Naive thymus-derived CD4-positive, alpha-beta T cell (primary cell): ENCODE measurements at regions not wholly inside any gene's neighbourhood (a gene's known extent, or its start where the extent isn't known, plus 50 kb on each side); places are given as distances from the start of the nearest gene placed in this dataset.

Experiments
- ATAC-seq: fragments of 150-1000 bp; cut with Tn5 transposase; 2 replicates; pipeline ENCODE4 v1.10.0; 2021; ENCODE audit warnings: mild to moderate bottlenecking, moderate library complexity
- CTCF ChIA-PET: fragments of 350-600 bp; sonication (Branson Sonifier 250); formaldehyde crosslinking; loops from one replicate; lab custom pipeline; 2021; ENCODE audit warnings: antibody characterized with exemption; lab: Charles Lee
- POLR2A ChIA-PET: fragments of 350-600 bp; sonication (Branson Sonifier 250); formaldehyde crosslinking; loops from one replicate; lab custom pipeline; 2021; ENCODE audit warnings: antibody characterized with exemption, inconsistent platforms; lab: Charles Lee
- DNase-seq, 9 donors: peaks; one replicate each; pipeline versions ENCODE4 v3.0.0 to v3.0.0-alpha.2; 2020 to 2022; ENCODE audit warnings: mixed read lengths in 1 of 9
- H3K27ac ChIP-seq: one replicate; pipeline ENCODE4 v1.7.0; 2013; ENCODE audit warnings: mild to moderate bottlenecking, low read depth, low read length, moderate library complexity
- H3K27me3 ChIP-seq, 2 donors: one replicate each; pipeline ENCODE4 v1.7.0; 2013; ENCODE audit warnings: low read length in 2 of 2, mild to moderate bottlenecking in 2 of 2, moderate library complexity in 2 of 2; ENCODE audit not compliant: control insufficient read depth in 2 of 2, insufficient read depth in 2 of 2
- H3K36me3 ChIP-seq, 3 experiments: 1 replicate in 2 of 3; 2 replicates in 1 of 3; pipeline ENCODE4 v1.7.0; 2013; ENCODE audit warnings: low read length in 3 of 3, mild to moderate bottlenecking in 3 of 3, moderate library complexity in 1 of 3; ENCODE audit not compliant: insufficient read depth in 3 of 3, control insufficient read depth in 2 of 3
- H3K4me1 ChIP-seq, 2 donors: one replicate each; pipeline ENCODE4 v1.7.0; 2013; ENCODE audit warnings: low read length in 2 of 2, mild to moderate bottlenecking in 2 of 2, moderate library complexity in 1 of 2; ENCODE audit not compliant: control insufficient read depth in 2 of 2, insufficient read depth in 2 of 2
- H3K4me3 ChIP-seq: 2 replicates; pipeline ENCODE4 v1.7.0; 2013; ENCODE audit warnings: mild to moderate bottlenecking, low read length
- H3K9me3 ChIP-seq, 3 experiments: 1 replicate in 2 of 3; 2 replicates in 1 of 3; pipeline ENCODE4 v1.7.0; 2013; ENCODE audit warnings: low read length in 3 of 3; ENCODE audit not compliant: control insufficient read depth in 2 of 3
- H3K27ac Mint-ChIP-seq, 9 donors: one replicate each; pipeline ENCODE4 v1.8.0; 2020 to 2022; ENCODE audit warnings: mixed read lengths in 9 of 9, mild to moderate bottlenecking in 8 of 9, moderate library complexity in 5 of 9, inconsistent platforms in 2 of 9
- H3K27me3 Mint-ChIP-seq, 5 donors: one replicate each; pipeline ENCODE4 v1.8.0; 2021 to 2022; ENCODE audit warnings: mixed read lengths in 5 of 5, mild to moderate bottlenecking in 1 of 5
- H3K36me3 Mint-ChIP-seq, 5 donors: one replicate each; pipeline ENCODE4 v1.8.0; 2020 to 2022; ENCODE audit warnings: mixed read lengths in 5 of 5, mild to moderate bottlenecking in 3 of 5, inconsistent platforms in 1 of 5
- H3K4me1 Mint-ChIP-seq, 7 donors: one replicate each; pipeline ENCODE4 v1.8.0; 2020 to 2022; ENCODE audit warnings: mixed read lengths in 7 of 7, mild to moderate bottlenecking in 3 of 7, inconsistent platforms in 1 of 7
- H3K4me3 Mint-ChIP-seq, 10 donors: one replicate each; pipeline ENCODE4 v1.8.0; 2020 to 2022; ENCODE audit warnings: mild to moderate bottlenecking in 10 of 10, mixed read lengths in 10 of 10, moderate library complexity in 6 of 10, inconsistent platforms in 2 of 10
- H3K9me3 Mint-ChIP-seq, 11 donors: one replicate each; pipeline ENCODE4 v1.8.0; 2020 to 2022; ENCODE audit warnings: mixed read lengths in 11 of 11, mild to moderate bottlenecking in 4 of 11, inconsistent platforms in 1 of 11, moderate library complexity in 1 of 11
- intact Hi-C, 2 donors: fragments of 100-400 bp; cut with micrococcal nuclease; formaldehyde crosslinking; loops; one replicate each; pipeline ENCODE4 v1.15.1; 2023

DNA sequence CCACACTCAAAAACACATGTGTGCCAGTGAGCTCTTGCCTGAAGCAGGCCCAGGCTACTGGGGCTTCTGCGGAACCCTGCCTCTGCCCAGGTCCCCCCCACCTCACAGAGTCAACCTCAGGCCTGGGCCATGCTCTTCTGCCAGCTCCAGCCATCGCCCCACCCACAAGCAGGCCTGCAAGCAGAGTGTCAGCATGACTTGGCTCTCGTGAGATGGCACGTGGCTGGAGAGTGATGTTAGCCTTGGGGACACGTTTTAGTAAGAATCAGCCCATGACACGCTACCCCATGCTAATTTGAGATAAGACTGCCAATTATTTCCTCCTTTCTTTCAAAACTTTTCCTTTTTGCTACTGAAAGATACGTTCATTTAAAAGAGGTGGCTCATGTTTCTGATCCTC, 351.7 kb downstream of the IRX2 start:
- DNase-seq (no peak), ATAC-seq (no peak)
- H3K4me3 ChIP-seq = no peak overlapping the region
- Mint-ChIP-seq H3K27me3 (peaks cover 0 to 12% (median 4%) of the 10 kb centered on the region in 5 donors), H3K36me3 (no peaks in the 10 kb centered on the region), H3K4me1 (no peaks in the 10 kb centered on the region), H3K9me3 (peaks cover 0 to 4% (median 0%) of the 10 kb centered on the region in 11 donors), H3K4me3 (no peak overlapping the region), H3K27ac (no peak overlapping the region)
- H3K27me3 ChIP-seq = no peaks in the 10 kb centered on the region
- intact Hi-C loops = no loop called here
- H3K27ac ChIP-seq = no peak overlapping the region
- ChIA-PET POLR2A (no interaction called here), CTCF (no interaction called here)
- H3K4me1 ChIP-seq = no peaks in the 10 kb centered on the region
- H3K36me3 ChIP-seq = no peaks in the 10 kb centered on the region
- H3K9me3 ChIP-seq = no peaks in the 10 kb centered on the region

DNA sequence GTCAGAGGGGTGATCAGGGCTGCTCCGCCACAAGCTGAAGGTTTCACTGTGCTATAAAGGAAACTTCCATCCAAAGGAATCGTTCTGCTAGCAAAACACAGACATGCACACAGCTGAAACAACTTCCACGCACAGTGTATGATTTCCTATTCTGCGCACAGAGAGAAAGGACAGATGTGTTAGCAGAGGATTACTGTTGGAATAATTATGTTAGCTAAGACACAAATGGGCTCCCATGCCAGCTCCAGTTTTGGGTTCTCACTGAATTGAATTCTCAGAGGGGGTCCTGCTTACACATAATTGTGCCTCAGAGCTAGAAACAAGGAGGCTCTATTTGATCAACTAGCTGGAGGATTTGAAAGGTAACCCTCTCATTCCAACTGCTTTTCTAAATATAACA, 352.4 kb downstream of the IRX2 start:
- DNase-seq = no peak
- Mint-ChIP-seq H3K36me3 (no peaks in the 10 kb centered on the region), H3K4me1 (no peaks in the 10 kb centered on the region), H3K27ac (no peak overlapping the region), H3K9me3 (peaks cover 0 to 4% (median 0%) of the 10 kb centered on the region in 11 donors), H3K4me3 (no peak overlapping the region), H3K27me3 (peaks cover 0 to 12% (median 4%) of the 10 kb centered on the region in 5 donors)
- H3K9me3 ChIP-seq = no peaks in the 10 kb centered on the region
- no peaks in the 10 kb centered on the region for H3K36me3 ChIP-seq
- H3K27me3 ChIP-seq = no peaks in the 10 kb centered on the region
- H3K27ac ChIP-seq = no peak overlapping the region
- POLR2A ChIA-PET = no interaction called here
- no peak overlapping the region for H3K4me3 ChIP-seq
- CTCF ChIA-PET = no interaction called here
- no peak for ATAC-seq
- intact Hi-C loops = no loop called here
- H3K4me1 ChIP-seq = no peaks in the 10 kb centered on the region

DNA sequence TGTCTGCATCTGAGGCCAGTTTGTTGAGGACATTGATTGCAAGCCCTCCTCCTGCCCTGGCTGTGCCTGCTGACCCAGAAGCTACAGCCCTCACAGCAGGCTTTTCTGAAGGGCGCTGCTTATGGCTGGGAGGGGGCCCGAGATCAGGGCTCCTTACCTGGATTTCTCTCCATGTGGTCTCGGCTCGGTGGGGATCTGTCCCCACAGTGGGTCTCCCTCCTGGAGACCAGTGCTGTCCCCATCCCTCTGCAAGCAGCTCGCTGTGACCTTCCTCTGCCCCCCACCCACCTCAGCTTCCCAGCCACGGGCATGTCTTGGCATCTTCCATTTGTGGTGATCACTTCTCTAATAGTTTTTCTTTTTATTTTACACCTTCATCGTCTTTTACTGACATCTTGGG, 357.9 kb downstream of the IRX2 start:
- peak overlapping the region in 1 of 9 donors; percentile 48 for H3K27ac Mint-ChIP-seq
- Histone ChIP-seq H3K27me3 (no peaks in the 10 kb centered on the region), H3K9me3 (no peaks in the 10 kb centered on the region), H3K4me3 (no peak overlapping the region), H3K4me1 (no peaks in the 10 kb centered on the region), H3K27ac (no peak overlapping the region), H3K36me3 (no peaks in the 10 kb centered on the region)
- peaks cover 0 to 29% (median 5%) of the 10 kb centered on the region in 5 donors for H3K27me3 Mint-ChIP-seq
- ATAC-seq (no peak), DNase-seq (no peak)
- intact Hi-C loops = no loop called here
- H3K4me3 Mint-ChIP-seq = no peak overlapping the region
- no peaks in the 10 kb centered on the region for H3K4me1 Mint-ChIP-seq
- ChIA-PET POLR2A (no interaction called here), CTCF (no interaction called here)
- no peaks in the 10 kb centered on the region for H3K36me3 Mint-ChIP-seq
- no peaks in the 10 kb centered on the region for H3K9me3 Mint-ChIP-seq

DNA sequence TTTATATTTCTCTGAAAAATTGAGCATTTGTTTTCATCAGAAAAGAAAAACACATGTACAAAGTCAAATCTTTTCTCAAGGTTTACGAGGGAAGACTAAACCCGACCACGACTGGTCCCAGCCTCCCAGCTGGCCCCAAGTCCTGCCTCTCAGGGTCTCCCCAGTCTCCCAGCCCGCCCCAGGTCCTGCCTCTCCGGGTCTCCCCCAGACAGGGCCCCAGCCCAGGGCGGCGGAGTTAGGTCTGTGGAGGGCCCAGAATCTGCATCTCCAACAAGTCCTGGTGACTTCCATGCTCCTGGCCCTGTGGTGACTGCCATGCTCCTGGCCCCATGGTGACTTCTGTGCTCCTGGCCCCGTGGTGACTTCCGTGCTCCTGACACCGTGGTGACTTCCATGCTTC, 359.9 kb downstream of the IRX2 start:
- ATAC-seq (no peak), DNase-seq (no peak)
- H3K27me3 Mint-ChIP-seq = peaks cover 0 to 29% (median 0%) of the 10 kb centered on the region in 5 donors
- POLR2A ChIA-PET = no interaction called here
- H3K27ac Mint-ChIP-seq = no peak overlapping the region
- Histone ChIP-seq H3K4me1 (no peaks in the 10 kb centered on the region), H3K9me3 (no peaks in the 10 kb centered on the region), H3K27me3 (no peaks in the 10 kb centered on the region), H3K4me3 (no peak overlapping the region), H3K36me3 (no peaks in the 10 kb centered on the region), H3K27ac (no peak overlapping the region)
- no peaks in the 10 kb centered on the region for H3K36me3 Mint-ChIP-seq
- intact Hi-C loops = no loop called here
- no peak overlapping the region for H3K4me3 Mint-ChIP-seq
- H3K4me1 Mint-ChIP-seq = peaks cover 0 to 2% (median 0%) of the 10 kb centered on the region in 7 donors
- CTCF ChIA-PET = no interaction called here
- no peaks in the 10 kb centered on the region for H3K9me3 Mint-ChIP-seq

DNA sequence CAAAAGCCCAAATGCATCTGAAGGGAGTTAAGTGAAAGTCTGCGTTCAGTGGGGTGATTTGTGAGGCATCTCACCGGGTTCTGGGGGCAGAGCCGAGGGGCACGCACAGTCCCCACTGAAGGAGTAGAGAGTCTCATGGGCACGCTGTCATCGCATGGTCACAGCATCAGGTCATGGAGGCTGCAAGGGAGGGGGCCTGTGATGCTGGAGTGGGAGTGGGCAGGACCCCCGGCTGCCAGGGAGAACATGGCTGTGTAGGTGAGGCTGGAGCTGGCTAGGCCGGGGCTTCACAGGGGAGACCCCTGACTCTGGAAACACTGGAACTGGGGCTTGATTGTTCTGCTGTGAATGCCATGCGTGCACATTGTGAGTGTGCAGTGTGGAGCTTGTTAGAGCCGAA, 360.5 kb downstream of the IRX2 start:
- no peaks in the 10 kb centered on the region for H3K9me3 ChIP-seq
- H3K36me3 ChIP-seq = no peaks in the 10 kb centered on the region
- CTCF ChIA-PET = no interaction called here
- H3K27ac ChIP-seq = no peak overlapping the region
- POLR2A ChIA-PET = no interaction called here
- Mint-ChIP-seq H3K4me1 (peaks cover 0 to 2% (median 0%) of the 10 kb centered on the region in 7 donors), H3K36me3 (no peaks in the 10 kb centered on the region), H3K27ac (no peak overlapping the region), H3K4me3 (no peak overlapping the region), H3K9me3 (no peaks in the 10 kb centered on the region), H3K27me3 (peaks cover 0 to 29% (median 0%) of the 10 kb centered on the region in 5 donors)
- ATAC-seq (no peak), DNase-seq (no peak)
- intact Hi-C loops = no loop called here
- no peaks in the 10 kb centered on the region for H3K27me3 ChIP-seq
- H3K4me1 ChIP-seq = no peaks in the 10 kb centered on the region
- H3K4me3 ChIP-seq = no peak overlapping the region

DNA sequence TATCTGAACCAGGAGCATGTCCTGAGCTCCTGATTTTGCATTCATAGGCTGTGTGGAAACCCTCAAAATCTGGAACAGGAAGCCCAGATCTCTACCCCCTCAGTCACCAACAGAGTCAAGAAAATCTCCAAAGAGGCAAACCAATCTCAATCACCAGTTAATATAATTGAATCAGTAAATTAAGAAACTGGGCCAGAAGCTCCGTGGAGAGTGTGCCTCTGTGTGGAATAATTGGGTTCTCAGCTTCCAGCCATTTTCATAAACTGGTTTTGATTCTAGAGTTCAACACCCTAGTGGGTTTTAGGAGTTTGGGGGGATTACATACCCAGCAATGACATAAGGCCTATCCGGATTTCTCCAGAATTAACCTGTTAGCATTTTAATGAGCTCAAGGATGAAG, 362.9 kb downstream of the IRX2 start:
- no peaks in the 10 kb centered on the region for H3K36me3 ChIP-seq
- Mint-ChIP-seq H3K27ac (no peak overlapping the region), H3K4me3 (no peak overlapping the region), H3K9me3 (no peaks in the 10 kb centered on the region), H3K27me3 (peaks cover 0 to 40% (median 0%) of the 10 kb centered on the region in 5 donors), H3K4me1 (peaks cover 0 to 2% (median 0%) of the 10 kb centered on the region in 7 donors), H3K36me3 (no peaks in the 10 kb centered on the region)
- intact Hi-C loops = no loop called here
- DNase-seq (no peak), ATAC-seq (no peak)
- H3K27me3 ChIP-seq = no peaks in the 10 kb centered on the region
- ChIA-PET CTCF (no interaction called here), POLR2A (no interaction called here)
- H3K9me3 ChIP-seq = no peaks in the 10 kb centered on the region
- no peak overlapping the region for H3K4me3 ChIP-seq
- no peak overlapping the region for H3K27ac ChIP-seq
- H3K4me1 ChIP-seq = no peaks in the 10 kb centered on the region

DNA sequence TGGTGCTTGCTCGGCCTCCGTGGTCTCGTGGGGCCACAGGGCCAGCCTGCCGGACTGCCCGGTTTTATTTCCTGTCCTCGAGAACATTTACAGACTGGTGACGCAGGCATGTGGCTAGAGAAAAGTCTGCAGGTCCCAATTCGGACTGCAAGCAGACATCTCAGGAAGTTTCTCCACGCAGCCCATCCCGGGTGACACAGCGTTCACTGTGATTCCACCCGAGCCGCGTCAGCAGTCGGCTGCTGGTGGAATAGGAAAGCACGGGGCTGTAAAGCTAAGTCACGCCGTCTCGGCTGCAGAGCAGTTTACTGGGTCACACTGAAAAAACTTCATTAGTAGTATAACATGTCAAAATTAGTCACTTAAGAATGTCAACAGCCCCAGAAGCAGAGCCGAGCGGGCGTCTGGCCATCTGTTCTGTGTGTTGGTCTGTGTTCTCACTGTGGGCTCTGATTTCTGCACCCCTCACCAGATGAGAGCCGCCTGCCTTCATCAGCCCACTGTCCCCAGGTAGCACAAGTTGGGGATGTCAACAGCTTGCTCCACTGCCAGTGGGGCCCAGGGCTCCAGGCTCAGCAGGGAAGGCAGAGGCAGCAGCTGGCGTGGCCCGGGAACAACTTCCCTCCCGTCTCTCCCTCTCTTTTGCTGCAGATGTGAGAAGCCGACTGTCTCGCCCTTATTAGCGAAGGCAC, 363.7 kb downstream of the IRX2 start:
- DNase-seq (no peak), ATAC-seq (no peak)
- Mint-ChIP-seq H3K9me3 (no peaks in the 10 kb centered on the region), H3K27ac (no peak overlapping the region), H3K27me3 (peaks cover 0 to 35% (median 0%) of the 10 kb centered on the region in 5 donors), H3K36me3 (no peaks in the 10 kb centered on the region), H3K4me1 (peaks cover 0 to 2% (median 0%) of the 10 kb centered on the region in 7 donors), H3K4me3 (no peak overlapping the region)
- H3K4me1 ChIP-seq = no peaks in the 10 kb centered on the region
- H3K27ac ChIP-seq = no peak overlapping the region
- no peak overlapping the region for H3K4me3 ChIP-seq
- H3K9me3 ChIP-seq = no peaks in the 10 kb centered on the region
- H3K27me3 ChIP-seq = no peaks in the 10 kb centered on the region
- H3K36me3 ChIP-seq = no peaks in the 10 kb centered on the region
- POLR2A ChIA-PET = no interaction called here
- intact Hi-C loops = no loop called here
- CTCF ChIA-PET = no interaction called here
